ENCODE measurements at regions not wholly inside any gene's neighbourhood (a gene's known extent, or its start where the extent isn't known, plus 50 kb on each side); places are given as distances from the start of the nearest gene placed in this dataset.

DNA sequence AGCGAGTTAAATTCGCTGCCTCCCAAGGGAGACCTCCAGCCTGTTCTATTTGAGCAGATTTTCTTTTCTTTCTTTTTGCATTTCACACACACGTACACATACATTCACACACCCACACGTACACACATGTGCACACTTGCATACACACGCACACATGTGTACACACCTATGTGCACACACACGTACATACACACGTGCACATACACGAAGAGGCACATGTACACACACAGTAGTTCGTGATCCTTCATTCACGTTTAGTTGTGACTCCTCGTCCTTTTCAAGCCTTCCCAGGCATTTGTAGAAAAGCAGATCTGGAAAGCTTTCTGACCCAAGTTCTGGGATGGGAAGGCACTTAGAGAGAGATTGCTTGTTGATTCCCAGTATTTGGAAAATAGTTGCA is 290.8 kb upstream of the COBL start:
- no peak for TF ChIP-seq POLR2AphosphoS5 (IDR thresholded peaks at IDR 0.05)
- TF ChIP-seq, protein P1, sequence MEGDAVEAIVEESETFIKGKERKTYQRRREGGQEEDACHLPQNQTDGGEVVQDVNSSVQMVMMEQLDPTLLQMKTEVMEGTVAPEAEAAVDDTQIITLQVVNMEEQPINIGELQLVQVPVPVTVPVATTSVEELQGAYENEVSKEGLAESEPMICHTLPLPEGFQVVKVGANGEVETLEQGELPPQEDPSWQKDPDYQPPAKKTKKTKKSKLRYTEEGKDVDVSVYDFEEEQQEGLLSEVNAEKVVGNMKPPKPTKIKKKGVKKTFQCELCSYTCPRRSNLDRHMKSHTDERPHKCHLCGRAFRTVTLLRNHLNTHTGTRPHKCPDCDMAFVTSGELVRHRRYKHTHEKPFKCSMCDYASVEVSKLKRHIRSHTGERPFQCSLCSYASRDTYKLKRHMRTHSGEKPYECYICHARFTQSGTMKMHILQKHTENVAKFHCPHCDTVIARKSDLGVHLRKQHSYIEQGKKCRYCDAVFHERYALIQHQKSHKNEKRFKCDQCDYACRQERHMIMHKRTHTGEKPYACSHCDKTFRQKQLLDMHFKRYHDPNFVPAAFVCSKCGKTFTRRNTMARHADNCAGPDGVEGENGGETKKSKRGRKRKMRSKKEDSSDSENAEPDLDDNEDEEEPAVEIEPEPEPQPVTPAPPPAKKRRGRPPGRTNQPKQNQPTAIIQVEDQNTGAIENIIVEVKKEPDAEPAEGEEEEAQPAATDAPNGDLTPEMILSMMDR (IDR thresholded peaks at IDR 0.05), result no peak
